GM23338 (cell line): ENCODE measurements at regions not wholly inside any gene's neighbourhood (a gene's known extent, or its start where the extent isn't known, plus 50 kb on each side); places are given as distances from the start of the nearest gene placed in this dataset.
"Not testable (repeated sequence)": the region's sequence is repeated elsewhere in the genome, so short reads cannot be mapped to it uniquely, and the experiment has no call there.

Source experiments
- ATAC-seq: fragments of 200-7000 bp; cut with Tn5 transposase; 3 replicates; pipeline ENCODE4 v1.9.1; 2020
- DNase-seq: peaks from one replicate; pipeline ENCODE4 v3.0.0-alpha.2; 2015; ENCODE audit warnings: low spot score
- H2AFZ ChIP-seq: fragments of 200-600 bp; sonication (generic); 2 replicates; pipeline ENCODE4 v1.8.0; 2016; ENCODE audit warnings: antibody characterized with exemption, mild to moderate bottlenecking, moderate library complexity
- H3F3A ChIP-seq: fragments of 200-600 bp; sonication (generic); replicated peaks from 2 replicates; pipeline ENCODE4 v1.8.0; 2017; ENCODE audit warnings: antibody characterized with exemption, mixed run types, low read depth
- H3K27ac ChIP-seq: fragments of 200-600 bp; sonication (generic); 2 replicates; pipeline ENCODE4 v1.6.1; 2016; ENCODE audit warnings: low read depth
- H3K27me3 ChIP-seq: fragments of 200-600 bp; sonication (generic); 2 replicates; pipeline ENCODE4 v1.8.0; 2016; ENCODE audit warnings: mild to moderate bottlenecking, mixed run types, moderate library complexity; ENCODE audit not compliant: insufficient read depth
- H3K36me3 ChIP-seq: fragments of 200-600 bp; sonication (generic); 2 replicates; pipeline ENCODE4 v1.8.0; 2016; ENCODE audit warnings: mild to moderate bottlenecking; ENCODE audit not compliant: insufficient read depth
- H3K4me1 ChIP-seq: fragments of 200-600 bp; sonication (generic); 2 replicates; pipeline ENCODE4 v1.8.0; 2016; ENCODE audit warnings: mild to moderate bottlenecking, moderate library complexity; ENCODE audit not compliant: insufficient read depth
- H3K4me2 ChIP-seq: fragments of 200-600 bp; sonication (generic); 2 replicates; pipeline ENCODE4 v1.7.1; 2017; ENCODE audit warnings: mixed run types
- H3K4me3 ChIP-seq: fragments of 200-600 bp; sonication (generic); 2 replicates; pipeline ENCODE4 v1.6.1; 2016; ENCODE audit warnings: mixed run types
- H3K79me2 ChIP-seq: fragments of 200-600 bp; sonication (generic); replicated peaks from 2 replicates; pipeline ENCODE4 v1.8.0; 2017; ENCODE audit warnings: mild to moderate bottlenecking; ENCODE audit not compliant: insufficient read depth
- H3K9me2 ChIP-seq: fragments of 200-600 bp; sonication (generic); 2 replicates; pipeline ENCODE4 v1.8.0; 2017; ENCODE audit not compliant: insufficient read depth
- H4K20me1 ChIP-seq: fragments of 200-600 bp; sonication (generic); replicated peaks from 2 replicates; pipeline ENCODE4 v1.8.0; 2017; ENCODE audit warnings: mild to moderate bottlenecking; ENCODE audit not compliant: insufficient read depth
- H3K27ac Mint-ChIP-seq: 2 replicates; pipeline ENCODE4 v1.8.0; 2020; ENCODE audit warnings: inconsistent platforms, mild to moderate bottlenecking, moderate library complexity, mixed read lengths
- H3K27me3 Mint-ChIP-seq: 3 replicates; pipeline ENCODE4 v1.8.0; 2022; ENCODE audit warnings: low read depth, mild to moderate bottlenecking, moderate library complexity, mixed read lengths, inconsistent platforms; ENCODE audit not compliant: insufficient read depth, poor library complexity
- H3K36me3 Mint-ChIP-seq: 3 replicates; pipeline ENCODE4 v1.8.0; 2021; ENCODE audit warnings: low read depth, mild to moderate bottlenecking, inconsistent platforms, moderate library complexity, mixed read lengths
- H3K4me1 Mint-ChIP-seq: 3 replicates; pipeline ENCODE4 v1.8.0; 2020; ENCODE audit warnings: mild to moderate bottlenecking, inconsistent platforms, mixed read lengths
- H3K4me3 Mint-ChIP-seq: 3 replicates; pipeline ENCODE4 v1.8.0; 2021; ENCODE audit warnings: moderate library complexity, mild to moderate bottlenecking, inconsistent platforms, mixed read lengths
- H3K9me3 Mint-ChIP-seq: 3 replicates; pipeline ENCODE4 v1.8.0; 2020; ENCODE audit warnings: moderate library complexity, mild to moderate bottlenecking, inconsistent platforms, mixed read lengths
- CREB1 ChIP-seq: fragments of 250-450 bp; sonication (Bioruptor Pico); IDR thresholded peaks from 2 replicates; pipeline ENCODE4 v1.5.0; 2020; ENCODE audit warnings: low read depth, mild to moderate bottlenecking, moderate library complexity
- CTCF ChIP-seq, 2 experiments: fragments of 200-600 bp in 1 of 2; sonication (generic) in 1 of 2; conservative IDR thresholded peaks; 2 replicates each; pipeline versions ENCODE4 v1.5.1 to v1.6.1; 2016 to 2017; ENCODE audit warnings: antibody characterized with exemption in 2 of 2, low read depth in 2 of 2, mild to moderate bottlenecking in 2 of 2, moderate library complexity in 1 of 2
- ETS1 ChIP-seq: IDR thresholded peaks from 2 replicates; pipeline ENCODE4 v1.6.1; 2016; ENCODE audit warnings: antibody characterized with exemption
- EZH2 ChIP-seq: fragments of 200-600 bp; sonication (generic); IDR thresholded peaks from one replicate; pipeline ENCODE4 v1.8.0; 2017; ENCODE audit warnings: antibody characterized with exemption, mild to moderate bottlenecking, low read depth; ENCODE audit not compliant: unreplicated experiment
- EZH2phosphoT487 ChIP-seq: fragments of 200-600 bp; sonication (generic); IDR thresholded peaks from one replicate; pipeline ENCODE4 v1.8.1; 2018; ENCODE audit warnings: antibody characterized with exemption; ENCODE audit not compliant: unreplicated experiment
- JUNB ChIP-seq: IDR thresholded peaks from one replicate; pipeline ENCODE4 v1.6.1; 2016; ENCODE audit warnings: antibody characterized with exemption; ENCODE audit not compliant: unreplicated experiment
- NANOG ChIP-seq: IDR thresholded peaks from 2 replicates; pipeline ENCODE4 v1.6.1; 2016; ENCODE audit warnings: antibody characterized with exemption, borderline replicate concordance
- POLR2AphosphoS5 ChIP-seq: IDR thresholded peaks from 2 replicates; pipeline ENCODE4 v1.6.1; 2016; ENCODE audit warnings: antibody characterized with exemption, low read depth
- ZNF114 ChIP-seq: fragments of 250-450 bp; sonication (Bioruptor Pico); IDR thresholded peaks from 2 replicates; pipeline ENCODE4 v1.5.0; 2020; ENCODE audit warnings: mild to moderate bottlenecking, moderate library complexity
- ZNF331 ChIP-seq: fragments of 250-450 bp; sonication (Bioruptor Pico); IDR thresholded peaks from 2 replicates; pipeline ENCODE4 v1.5.0; 2020; ENCODE audit warnings: low read depth, mild to moderate bottlenecking, moderate library complexity
- ZNF462 ChIP-seq: fragments of 250-450 bp; sonication (Bioruptor Pico); IDR thresholded peaks from 2 replicates; pipeline ENCODE4 v1.5.0; 2020; ENCODE audit warnings: mild to moderate bottlenecking, moderate library complexity

GRCh38 chr2:58749041-58749440 is 507.9 kb upstream of the FANCL start (continued):
- TF ChIP-seq CTCF (conservative IDR thresholded peaks at IDR 0.05; ENCODE audit: low read depth in 2 of 2) (no peak), EZH2phosphoT487 (no peak), POLR2AphosphoS5 (no peak), EZH2 (no peak), ETS1 (no peak), CREB1 (CRISPR knock-in tag) (no peak), NANOG (no peak)

GRCh38 chr2:58745334-58745733 is 504.2 kb upstream of the FANCL start:
- H3K4me1 Mint-ChIP-seq, H3K79me2 ChIP-seq, H3F3A ChIP-seq, H3K27ac ChIP-seq, H3K27me3 Mint-ChIP-seq, DNase-seq, H3K27me3 ChIP-seq, H3K4me1 ChIP-seq, H3K4me3 ChIP-seq, ATAC-seq, H3K27ac Mint-ChIP-seq, H3K9me2 ChIP-seq, H2AFZ ChIP-seq, H3K36me3 Mint-ChIP-seq, H4K20me1 ChIP-seq, H3K4me3 Mint-ChIP-seq, H3K36me3 ChIP-seq, H3K4me2 ChIP-seq: not testable (repeated sequence)
- peaks cover 14% of the 10 kb centered on the region for H3K9me3 Mint-ChIP-seq

- Mint-ChIP-seq H3K27me3 (peaks cover 2% of the 10 kb centered on the region), H3K4me1 (peaks cover 8% of the 10 kb centered on the region; the same call in 1 of the 3 replicates), H3K36me3 (peaks cover 6% of the 10 kb centered on the region; the same call in 2 of the 3 replicates), H3K27ac (no peak overlapping the region), H3K9me3 (peaks cover 12% of the 10 kb centered on the region), H3K4me3 (no peak overlapping the region)
- no peaks in the 10 kb centered on the region for H3F3A ChIP-seq
- DNase-seq, result no peak
- H3K4me2 ChIP-seq, result no peak overlapping the region
- H3K36me3 ChIP-seq, result no peaks in the 10 kb centered on the region
- ATAC-seq, result no peak
- no peaks in the 10 kb centered on the region for H3K4me1 ChIP-seq
- no peak overlapping the region for H3K27ac ChIP-seq
- H3K79me2 ChIP-seq, result no peaks in the 10 kb centered on the region
- H3K4me3 ChIP-seq, result no peak overlapping the region
- peaks cover 5% of the 10 kb centered on the region; the same call in 1 of the 2 replicates for H3K9me2 ChIP-seq
- no peaks in the 10 kb centered on the region for H3K27me3 ChIP-seq
- H2AFZ ChIP-seq, result no peak overlapping the region
- H4K20me1 ChIP-seq, result no peaks in the 10 kb centered on the region; the same call in 1 of the 2 replicates
- TF ChIP-seq CREB1 (CRISPR knock-in tag) (no peak), EZH2 (no peak), ZNF114 (CRISPR knock-in tag) (no peak), ZNF331 (CRISPR knock-in tag) (no peak), ZNF462 (CRISPR knock-in tag) (no peak), JUNB (no peak)
These were observed 499.3 kb upstream of the FANCL start for GRCh38 chr2:58740426-58740825.
